ENCODE measurements at regions not wholly inside any gene's neighbourhood (a gene's known extent, or its start where the extent isn't known, plus 50 kb on each side); places are given as distances from the start of the nearest gene placed in this dataset.

DNA sequence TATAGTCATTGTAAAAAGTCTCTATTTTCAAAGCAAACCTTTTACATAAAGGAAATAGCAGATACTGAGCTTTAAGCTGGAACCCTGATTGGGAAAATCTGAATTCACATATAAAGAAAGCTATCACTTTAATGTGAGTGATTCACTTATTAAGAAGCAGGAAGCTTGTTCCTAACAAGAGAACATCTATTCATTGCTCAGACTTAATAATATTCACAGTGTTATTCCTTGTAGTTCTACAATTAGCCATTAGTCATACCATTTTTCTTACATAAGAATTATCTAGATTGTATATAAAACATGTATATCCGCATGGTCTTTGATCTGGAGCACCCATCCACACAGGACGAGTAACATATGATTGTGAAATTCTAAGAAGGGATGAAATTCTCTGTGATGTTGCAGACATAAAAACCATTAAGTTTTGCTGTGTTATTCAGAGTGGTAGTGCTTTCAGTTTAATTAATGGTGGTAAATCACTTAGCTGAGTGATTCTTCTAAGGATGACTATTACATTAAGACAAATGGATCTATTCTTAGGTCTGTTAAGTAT, 71.1 kb upstream of the FOXQ1 start:
- TF ChIP-seq, protein P1, sequence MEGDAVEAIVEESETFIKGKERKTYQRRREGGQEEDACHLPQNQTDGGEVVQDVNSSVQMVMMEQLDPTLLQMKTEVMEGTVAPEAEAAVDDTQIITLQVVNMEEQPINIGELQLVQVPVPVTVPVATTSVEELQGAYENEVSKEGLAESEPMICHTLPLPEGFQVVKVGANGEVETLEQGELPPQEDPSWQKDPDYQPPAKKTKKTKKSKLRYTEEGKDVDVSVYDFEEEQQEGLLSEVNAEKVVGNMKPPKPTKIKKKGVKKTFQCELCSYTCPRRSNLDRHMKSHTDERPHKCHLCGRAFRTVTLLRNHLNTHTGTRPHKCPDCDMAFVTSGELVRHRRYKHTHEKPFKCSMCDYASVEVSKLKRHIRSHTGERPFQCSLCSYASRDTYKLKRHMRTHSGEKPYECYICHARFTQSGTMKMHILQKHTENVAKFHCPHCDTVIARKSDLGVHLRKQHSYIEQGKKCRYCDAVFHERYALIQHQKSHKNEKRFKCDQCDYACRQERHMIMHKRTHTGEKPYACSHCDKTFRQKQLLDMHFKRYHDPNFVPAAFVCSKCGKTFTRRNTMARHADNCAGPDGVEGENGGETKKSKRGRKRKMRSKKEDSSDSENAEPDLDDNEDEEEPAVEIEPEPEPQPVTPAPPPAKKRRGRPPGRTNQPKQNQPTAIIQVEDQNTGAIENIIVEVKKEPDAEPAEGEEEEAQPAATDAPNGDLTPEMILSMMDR (IDR thresholded peaks at IDR 0.05 in 2 of 3, conservative IDR thresholded peaks at IDR 0.05 in 1 of 3; ENCODE audit: control insufficient read depth in 2 of 3, extremely low read depth in 1 of 3, insufficient read depth in 1 of 3, low read depth in 3 of 3, low read length in 3 of 3), result no peak
- TF ChIP-seq FOXM1 (IDR thresholded peaks at IDR 0.05; ENCODE audit: low read depth, low read length) (no peak), EP300 (IDR thresholded peaks at IDR 0.05; ENCODE audit: borderline replicate concordance in 1 of 2, control insufficient read depth in 1 of 2, low read depth in 2 of 2, low read length in 2 of 2) (no peak), POLR2A (IDR thresholded peaks at IDR 0.05; ENCODE audit: low read depth, low read length) (no peak), BRCA1 (IDR thresholded peaks at IDR 0.05; ENCODE audit: low read depth, low read length) (no peak), POLR2AphosphoS2 (IDR thresholded peaks at IDR 0.05; ENCODE audit: low read depth, low read length) (no peak), EZH2 (IDR thresholded peaks at IDR 0.05; ENCODE audit: borderline replicate concordance, control insufficient read depth, low read depth, low read length) (no peak), RFX5 (IDR thresholded peaks at IDR 0.05; ENCODE audit: low read depth, low read length) (no peak), CREB1 (IDR thresholded peaks at IDR 0.05; ENCODE audit: low read depth) (no peak), TAF1 (IDR thresholded peaks at IDR 0.05; ENCODE audit: borderline replicate concordance, low read depth, low read length) (no peak)
- TF ChIP-seq, protein P2, sequence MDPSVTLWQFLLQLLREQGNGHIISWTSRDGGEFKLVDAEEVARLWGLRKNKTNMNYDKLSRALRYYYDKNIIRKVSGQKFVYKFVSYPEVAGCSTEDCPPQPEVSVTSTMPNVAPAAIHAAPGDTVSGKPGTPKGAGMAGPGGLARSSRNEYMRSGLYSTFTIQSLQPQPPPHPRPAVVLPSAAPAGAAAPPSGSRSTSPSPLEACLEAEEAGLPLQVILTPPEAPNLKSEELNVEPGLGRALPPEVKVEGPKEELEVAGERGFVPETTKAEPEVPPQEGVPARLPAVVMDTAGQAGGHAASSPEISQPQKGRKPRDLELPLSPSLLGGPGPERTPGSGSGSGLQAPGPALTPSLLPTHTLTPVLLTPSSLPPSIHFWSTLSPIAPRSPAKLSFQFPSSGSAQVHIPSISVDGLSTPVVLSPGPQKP (IDR thresholded peaks at IDR 0.05; ENCODE audit: low read depth, low read length), result no peak
- TF ChIP-seq, protein P3, sequence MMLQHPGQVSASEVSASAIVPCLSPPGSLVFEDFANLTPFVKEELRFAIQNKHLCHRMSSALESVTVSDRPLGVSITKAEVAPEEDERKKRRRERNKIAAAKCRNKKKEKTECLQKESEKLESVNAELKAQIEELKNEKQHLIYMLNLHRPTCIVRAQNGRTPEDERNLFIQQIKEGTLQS (IDR thresholded peaks at IDR 0.05; ENCODE audit: borderline replicate concordance, extremely low read depth, low read depth, low read length), result no peak

All from GM12878 (cell line).